Type B pancreatic cell (in vitro differentiated cells): ENCODE measurements at regions not wholly inside any gene's neighbourhood (a gene's known extent, or its start where the extent isn't known, plus 50 kb on each side); places are given as distances from the start of the nearest gene placed in this dataset.

Experiments used
- DNase-seq: peaks from one replicate; pipeline ENCODE4 v3.0.0; 2021; ENCODE audit warnings: mixed read lengths; ENCODE audit not compliant: unreplicated experiment; ENCODE audit errors: extremely low spot score
- H3K27ac Mint-ChIP-seq: 2 replicates; pipeline ENCODE4 v1.8.0; 2021; ENCODE audit warnings: mild to moderate bottlenecking, mixed read lengths
- H3K27me3 Mint-ChIP-seq: 2 replicates; pipeline ENCODE4 v1.8.0; 2021; ENCODE audit warnings: mixed read lengths
- H3K36me3 Mint-ChIP-seq: 2 replicates; pipeline ENCODE4 v1.8.0; 2021; ENCODE audit warnings: mixed read lengths
- H3K4me1 Mint-ChIP-seq: one replicate; pipeline ENCODE4 v1.8.0; 2021; ENCODE audit warnings: mixed read lengths; ENCODE audit not compliant: unreplicated experiment
- H3K4me3 Mint-ChIP-seq: 2 replicates; pipeline ENCODE4 v1.8.0; 2021; ENCODE audit warnings: mild to moderate bottlenecking, mixed read lengths
- H3K9me3 Mint-ChIP-seq: 2 replicates; pipeline ENCODE4 v1.8.0; 2021; ENCODE audit warnings: mixed read lengths
- TF ChIP-seq, protein P1 (sequence below): fragments of 200-600 bp; sonication (generic); conservative IDR thresholded peaks from 2 replicates; pipeline ENCODE4 v1.5.0; 2021; ENCODE audit warnings: antibody characterized with exemption, mild to moderate bottlenecking

DNA sequence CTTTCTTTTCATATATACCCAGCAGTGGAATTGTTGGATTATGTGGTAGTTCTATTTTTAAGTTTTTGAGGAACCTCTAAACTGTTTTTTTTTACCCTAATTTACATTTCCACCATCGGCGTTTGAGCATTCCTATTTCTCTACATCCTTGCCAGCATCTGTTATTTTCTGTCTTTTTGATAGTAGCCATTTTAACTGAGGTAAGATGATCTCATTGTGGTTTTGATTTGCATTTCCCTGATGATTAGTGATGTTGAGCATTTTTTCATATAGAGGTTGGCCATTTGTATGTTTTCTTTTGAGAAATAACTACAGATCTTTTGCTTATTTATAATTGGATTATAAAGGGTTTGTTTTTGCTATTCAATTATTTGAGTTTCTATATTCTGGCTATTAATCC lies 71.7 kb upstream of the TNC start:
- Mint-ChIP-seq H3K27ac (no peak overlapping the region), H3K27me3 (no peaks in the 10 kb centered on the region), H3K4me3 (no peak overlapping the region), H3K36me3 (no peaks in the 10 kb centered on the region), H3K4me1 (no peaks in the 10 kb centered on the region), H3K9me3 (peaks cover 2% of the 10 kb centered on the region)
- DNase-seq = no peak
- TF ChIP-seq, protein P1, sequence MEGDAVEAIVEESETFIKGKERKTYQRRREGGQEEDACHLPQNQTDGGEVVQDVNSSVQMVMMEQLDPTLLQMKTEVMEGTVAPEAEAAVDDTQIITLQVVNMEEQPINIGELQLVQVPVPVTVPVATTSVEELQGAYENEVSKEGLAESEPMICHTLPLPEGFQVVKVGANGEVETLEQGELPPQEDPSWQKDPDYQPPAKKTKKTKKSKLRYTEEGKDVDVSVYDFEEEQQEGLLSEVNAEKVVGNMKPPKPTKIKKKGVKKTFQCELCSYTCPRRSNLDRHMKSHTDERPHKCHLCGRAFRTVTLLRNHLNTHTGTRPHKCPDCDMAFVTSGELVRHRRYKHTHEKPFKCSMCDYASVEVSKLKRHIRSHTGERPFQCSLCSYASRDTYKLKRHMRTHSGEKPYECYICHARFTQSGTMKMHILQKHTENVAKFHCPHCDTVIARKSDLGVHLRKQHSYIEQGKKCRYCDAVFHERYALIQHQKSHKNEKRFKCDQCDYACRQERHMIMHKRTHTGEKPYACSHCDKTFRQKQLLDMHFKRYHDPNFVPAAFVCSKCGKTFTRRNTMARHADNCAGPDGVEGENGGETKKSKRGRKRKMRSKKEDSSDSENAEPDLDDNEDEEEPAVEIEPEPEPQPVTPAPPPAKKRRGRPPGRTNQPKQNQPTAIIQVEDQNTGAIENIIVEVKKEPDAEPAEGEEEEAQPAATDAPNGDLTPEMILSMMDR = no peak

DNA sequence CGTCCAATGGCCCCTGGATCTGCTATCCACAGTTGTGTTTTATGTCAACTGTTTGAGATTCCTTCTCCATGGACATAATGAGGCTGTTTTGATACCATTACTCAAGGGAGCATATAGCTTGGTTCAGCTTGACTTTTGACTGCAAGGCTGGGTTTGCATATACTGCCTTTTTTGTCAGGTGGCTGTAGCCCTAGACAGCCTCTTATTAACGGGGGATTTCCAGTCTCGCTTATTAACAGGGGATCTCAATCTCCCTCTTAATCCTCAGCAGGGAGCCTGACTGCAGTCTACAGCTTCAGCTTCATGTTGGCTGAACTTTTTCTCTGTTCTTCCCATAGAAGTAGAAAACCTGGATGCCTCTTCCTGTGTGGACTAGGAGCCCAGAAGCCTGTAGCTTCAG lies 73.7 kb upstream of the TNC start:
- H3K4me3 Mint-ChIP-seq = no peak overlapping the region
- TF ChIP-seq, protein P1 = no peak
- no peaks in the 10 kb centered on the region for H3K36me3 Mint-ChIP-seq
- peaks cover 4% of the 10 kb centered on the region for H3K9me3 Mint-ChIP-seq
- DNase-seq = no peak
- no peaks in the 10 kb centered on the region for H3K4me1 Mint-ChIP-seq
- no peak overlapping the region for H3K27ac Mint-ChIP-seq
- H3K27me3 Mint-ChIP-seq = no peaks in the 10 kb centered on the region

DNA sequence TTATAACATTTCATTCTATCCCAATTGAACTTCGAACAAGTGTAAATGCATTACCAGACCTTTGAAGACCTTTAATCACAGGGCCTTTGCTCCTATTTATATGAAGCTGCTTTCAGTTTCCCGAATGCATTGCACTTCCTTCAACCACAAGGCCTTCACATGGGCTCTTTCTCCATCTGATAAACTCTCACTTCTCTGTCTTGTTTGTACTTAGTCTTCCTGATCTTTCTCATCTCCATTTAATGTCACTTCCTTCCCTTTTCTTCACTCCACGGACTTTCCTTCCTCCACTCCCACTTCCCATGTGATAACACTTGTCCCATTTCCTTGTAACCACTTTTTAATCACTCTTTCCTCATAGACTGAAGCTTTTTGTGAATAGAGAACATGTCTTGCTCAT lies 74.3 kb upstream of the TNC start:
- H3K4me1 Mint-ChIP-seq = peaks cover 5% of the 10 kb centered on the region
- peaks cover 4% of the 10 kb centered on the region for H3K9me3 Mint-ChIP-seq
- H3K4me3 Mint-ChIP-seq = no peak overlapping the region
- H3K27me3 Mint-ChIP-seq = no peaks in the 10 kb centered on the region
- no peak overlapping the region for H3K27ac Mint-ChIP-seq
- DNase-seq = no peak
- no peaks in the 10 kb centered on the region for H3K36me3 Mint-ChIP-seq
- TF ChIP-seq, protein P1 = no peak

DNA sequence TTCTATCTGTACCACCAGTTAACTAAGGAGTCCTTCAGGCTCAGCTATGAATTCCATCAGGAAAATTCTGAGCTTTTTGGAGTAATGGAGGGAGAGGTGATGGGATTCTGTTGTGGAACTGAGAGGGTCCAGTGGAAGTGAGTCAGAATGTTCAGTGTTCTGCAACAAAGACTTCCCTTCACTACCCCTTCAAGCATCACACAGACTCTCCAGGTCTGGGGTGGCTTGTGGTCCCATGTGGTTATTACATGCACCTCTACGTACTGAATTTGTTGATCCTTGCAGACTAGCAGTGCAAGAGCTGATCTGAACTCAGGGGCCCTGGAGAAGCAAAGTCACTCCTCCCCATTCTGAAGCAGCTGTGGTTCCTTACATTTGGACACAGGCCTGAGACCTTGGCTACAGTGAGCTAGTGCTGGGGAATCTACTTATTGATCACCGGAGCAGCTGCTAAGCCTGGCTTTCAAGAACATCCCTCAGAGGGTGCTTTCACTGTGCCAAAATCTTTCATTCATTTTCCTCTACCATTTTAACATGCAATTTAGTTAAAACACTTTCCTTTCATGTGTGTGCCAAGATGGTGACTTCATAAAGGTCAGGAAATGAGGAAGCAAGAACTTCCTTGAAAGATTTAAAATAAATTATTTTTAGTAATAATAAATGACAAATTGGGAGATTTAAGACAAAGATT lies 75.0 kb upstream of the TNC start:
- TF ChIP-seq, protein P1 = no peak
- Mint-ChIP-seq H3K4me3 (no peak overlapping the region), H3K36me3 (no peaks in the 10 kb centered on the region), H3K27ac (no peak overlapping the region), H3K4me1 (peaks cover 7% of the 10 kb centered on the region), H3K9me3 (peaks cover 4% of the 10 kb centered on the region), H3K27me3 (peaks cover 3% of the 10 kb centered on the region)
- no peak for DNase-seq

DNA sequence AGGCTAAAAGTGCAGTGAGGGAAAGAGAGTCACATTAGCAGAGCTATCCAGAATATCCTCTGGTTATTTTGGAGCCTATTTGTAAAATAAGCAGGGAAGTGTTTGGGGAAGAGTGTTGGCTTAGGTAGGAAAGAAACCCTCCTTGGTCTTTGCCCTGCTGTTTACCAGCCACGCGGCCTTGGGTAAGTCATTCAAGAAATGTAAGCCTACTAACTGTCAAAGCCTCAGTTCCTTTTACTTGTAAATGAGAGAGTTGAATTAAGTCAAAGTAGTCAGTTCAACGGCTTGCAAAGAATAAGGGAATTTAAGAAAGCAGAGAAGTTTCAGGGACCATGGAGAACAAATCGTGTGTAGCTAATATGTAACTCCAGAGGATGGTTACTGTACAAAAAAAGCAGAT lies 75.8 kb upstream of the TNC start:
- H3K27ac Mint-ChIP-seq = no peak overlapping the region
- TF ChIP-seq, protein P1 = no peak
- H3K27me3 Mint-ChIP-seq = peaks cover 4% of the 10 kb centered on the region
- peaks cover 9% of the 10 kb centered on the region for H3K4me1 Mint-ChIP-seq
- H3K4me3 Mint-ChIP-seq = no peak overlapping the region
- peaks cover 4% of the 10 kb centered on the region for H3K9me3 Mint-ChIP-seq
- no peak for DNase-seq
- no peaks in the 10 kb centered on the region for H3K36me3 Mint-ChIP-seq
